Fibroblast of pulmonary artery (primary cell): ENCODE measurements at regions not wholly inside any gene's neighbourhood (a gene's known extent, or its start where the extent isn't known, plus 50 kb on each side); places are given as distances from the start of the nearest gene placed in this dataset.
"Not testable (repeated sequence)": the region's sequence is repeated elsewhere in the genome, so short reads cannot be mapped to it uniquely, and the experiment has no call there.

ENCODE experiments used
- DNase-seq: peaks from one replicate; pipeline ENCODE4 v3.0.0-alpha.2; 2010; ENCODE audit warnings: low read depth
- H3K4me3 ChIP-seq: replicated peaks from 2 replicates; pipeline ENCODE4 v1.5.1; 2011; ENCODE audit warnings: low read depth, mild to moderate bottlenecking, control low read depth, low read length, moderate library complexity
- CTCF ChIP-seq: IDR thresholded peaks from 2 replicates; pipeline ENCODE4 v1.5.1; 2011; ENCODE audit warnings: mild to moderate bottlenecking, control low read depth, low read length, inconsistent platforms; ENCODE audit errors: missing control alignments

GRCh38 chr6:74574794-74575193 is 631.1 kb downstream of the COL12A1 start:
- H3K4me3 ChIP-seq = no peak overlapping the region
- DNase-seq = peak; percentile 59
- peak; percentile 67 for TF ChIP-seq CTCF

GRCh38 chr6:74573613-74574012 is 632.2 kb downstream of the COL12A1 start:
- no peak for TF ChIP-seq CTCF
- H3K4me3 ChIP-seq = no peak overlapping the region
- DNase-seq = no peak

GRCh38 chr6:74570044-74570443 is 635.8 kb downstream of the COL12A1 start:
- no peak overlapping the region for H3K4me3 ChIP-seq
- no peak for TF ChIP-seq CTCF
- DNase-seq = no peak

GRCh38 chr6:74568861-74569260 is 637.0 kb downstream of the COL12A1 start:
- DNase-seq = peak; percentile 80
- H3K4me3 ChIP-seq = no peak overlapping the region
- TF ChIP-seq CTCF = no peak

GRCh38 chr6:74567923-74568290 is 637.9 kb downstream of the COL12A1 start:
- not testable (repeated sequence) for H3K4me3 ChIP-seq, DNase-seq

GRCh38 chr6:74567281-74567922 is 638.5 kb downstream of the COL12A1 start:
- no peak overlapping the region for H3K4me3 ChIP-seq
- DNase-seq = no peak
- no peak for TF ChIP-seq CTCF

- no peak for DNase-seq
- no peak for TF ChIP-seq CTCF
- H3K4me3 ChIP-seq = no peak overlapping the region
These were observed 648.6 kb downstream of the COL12A1 start for GRCh38 chr6:74557236-74557635.
